ENCODE measurements at regions not wholly inside any gene's neighbourhood (a gene's known extent, or its start where the extent isn't known, plus 50 kb on each side); places are given as distances from the start of the nearest gene placed in this dataset.

DNA sequence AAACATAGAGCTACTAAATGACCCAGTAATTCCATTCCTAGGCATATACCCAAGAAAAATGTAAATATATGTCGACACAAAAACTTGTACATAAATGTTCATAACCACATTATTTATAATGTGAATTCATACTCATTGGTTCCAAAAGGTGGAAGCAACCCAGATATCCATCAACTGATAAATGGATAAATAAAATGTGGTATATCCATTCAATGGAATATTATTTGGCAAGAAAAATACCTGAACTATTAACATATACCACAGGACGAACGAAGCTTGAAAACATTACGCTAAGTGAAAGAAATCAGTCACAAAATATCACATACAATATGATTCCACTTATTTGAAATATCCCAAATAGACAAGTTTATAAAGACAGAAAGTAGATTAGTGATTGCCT is 99.0 kb upstream of the SOX5 start:
- TF ChIP-seq, protein P1, sequence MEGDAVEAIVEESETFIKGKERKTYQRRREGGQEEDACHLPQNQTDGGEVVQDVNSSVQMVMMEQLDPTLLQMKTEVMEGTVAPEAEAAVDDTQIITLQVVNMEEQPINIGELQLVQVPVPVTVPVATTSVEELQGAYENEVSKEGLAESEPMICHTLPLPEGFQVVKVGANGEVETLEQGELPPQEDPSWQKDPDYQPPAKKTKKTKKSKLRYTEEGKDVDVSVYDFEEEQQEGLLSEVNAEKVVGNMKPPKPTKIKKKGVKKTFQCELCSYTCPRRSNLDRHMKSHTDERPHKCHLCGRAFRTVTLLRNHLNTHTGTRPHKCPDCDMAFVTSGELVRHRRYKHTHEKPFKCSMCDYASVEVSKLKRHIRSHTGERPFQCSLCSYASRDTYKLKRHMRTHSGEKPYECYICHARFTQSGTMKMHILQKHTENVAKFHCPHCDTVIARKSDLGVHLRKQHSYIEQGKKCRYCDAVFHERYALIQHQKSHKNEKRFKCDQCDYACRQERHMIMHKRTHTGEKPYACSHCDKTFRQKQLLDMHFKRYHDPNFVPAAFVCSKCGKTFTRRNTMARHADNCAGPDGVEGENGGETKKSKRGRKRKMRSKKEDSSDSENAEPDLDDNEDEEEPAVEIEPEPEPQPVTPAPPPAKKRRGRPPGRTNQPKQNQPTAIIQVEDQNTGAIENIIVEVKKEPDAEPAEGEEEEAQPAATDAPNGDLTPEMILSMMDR (IDR thresholded peaks at IDR 0.05): no peak
- TF ChIP-seq POLR2A (IDR thresholded peaks at IDR 0.05) (no peak), POLR2AphosphoS5 (IDR thresholded peaks at IDR 0.05) (no peak), EP300 (IDR thresholded peaks at IDR 0.05) (no peak)

Data from upper lobe of left lung (tissue), 4 donors.